ENCODE measurements at regions not wholly inside any gene's neighbourhood (a gene's known extent, or its start where the extent isn't known, plus 50 kb on each side); places are given as distances from the start of the nearest gene placed in this dataset.

DNA sequence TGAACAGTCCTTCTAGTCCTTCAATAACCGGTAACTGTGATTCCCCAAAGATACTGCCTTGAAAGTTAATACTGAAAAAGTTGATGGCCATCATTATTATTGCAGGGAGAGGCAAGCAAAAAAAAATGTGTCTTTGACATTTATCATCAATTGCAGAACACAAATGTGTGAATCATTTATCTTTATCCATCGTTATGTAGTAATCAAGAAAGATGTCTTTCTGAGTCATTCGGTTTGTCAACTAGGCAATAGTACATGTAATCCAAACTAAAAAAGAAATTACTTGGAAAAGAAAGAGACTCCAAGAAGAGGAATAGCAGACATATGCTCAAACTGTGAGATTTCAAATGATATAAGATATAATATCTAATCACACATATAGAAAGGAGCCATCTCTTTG lies 473.0 kb downstream of the CETN3 start:
- no peak overlapping the region for H3K4me3 ChIP-seq
- WGBS, result 78% methylated on average over 3 of the region's 3 CpGs
- H3K27ac ChIP-seq, result no peak overlapping the region
- no peak for DNase-seq (ENCODE audit: low spot score in 2 of 2)
- no peak for TF ChIP-seq POLR2A (IDR thresholded peaks at IDR 0.05)
- no peak for TF ChIP-seq EP300 (IDR thresholded peaks at IDR 0.05)
- TF ChIP-seq, protein P1, sequence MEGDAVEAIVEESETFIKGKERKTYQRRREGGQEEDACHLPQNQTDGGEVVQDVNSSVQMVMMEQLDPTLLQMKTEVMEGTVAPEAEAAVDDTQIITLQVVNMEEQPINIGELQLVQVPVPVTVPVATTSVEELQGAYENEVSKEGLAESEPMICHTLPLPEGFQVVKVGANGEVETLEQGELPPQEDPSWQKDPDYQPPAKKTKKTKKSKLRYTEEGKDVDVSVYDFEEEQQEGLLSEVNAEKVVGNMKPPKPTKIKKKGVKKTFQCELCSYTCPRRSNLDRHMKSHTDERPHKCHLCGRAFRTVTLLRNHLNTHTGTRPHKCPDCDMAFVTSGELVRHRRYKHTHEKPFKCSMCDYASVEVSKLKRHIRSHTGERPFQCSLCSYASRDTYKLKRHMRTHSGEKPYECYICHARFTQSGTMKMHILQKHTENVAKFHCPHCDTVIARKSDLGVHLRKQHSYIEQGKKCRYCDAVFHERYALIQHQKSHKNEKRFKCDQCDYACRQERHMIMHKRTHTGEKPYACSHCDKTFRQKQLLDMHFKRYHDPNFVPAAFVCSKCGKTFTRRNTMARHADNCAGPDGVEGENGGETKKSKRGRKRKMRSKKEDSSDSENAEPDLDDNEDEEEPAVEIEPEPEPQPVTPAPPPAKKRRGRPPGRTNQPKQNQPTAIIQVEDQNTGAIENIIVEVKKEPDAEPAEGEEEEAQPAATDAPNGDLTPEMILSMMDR (IDR thresholded peaks at IDR 0.05), result no peak
- TF ChIP-seq POLR2AphosphoS5 (IDR thresholded peaks at IDR 0.05), result no peak
- no peaks in the 10 kb centered on the region for H3K27me3 ChIP-seq
- H3K36me3 ChIP-seq, result no peaks in the 10 kb centered on the region
- no peaks in the 10 kb centered on the region for H3K4me1 ChIP-seq
- H3K9me3 ChIP-seq, result no peaks in the 10 kb centered on the region

DNA sequence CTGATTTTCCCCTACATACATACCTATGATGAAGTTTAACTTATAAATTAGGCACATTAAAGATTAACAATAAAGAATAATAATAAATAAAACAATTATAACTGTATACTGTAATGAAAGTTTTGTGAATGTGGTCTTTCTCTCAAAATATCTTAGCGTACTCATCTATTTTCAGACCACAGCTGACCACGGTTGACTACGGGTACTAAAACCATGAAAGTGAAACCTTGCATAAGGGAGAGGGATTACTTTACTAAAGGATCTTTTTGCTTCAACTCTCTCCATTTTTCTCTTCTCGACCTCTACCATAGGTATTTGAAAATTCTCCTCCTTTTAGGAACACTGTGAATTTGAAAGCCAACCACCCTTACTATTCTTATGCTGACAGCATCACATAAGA lies 475.5 kb downstream of the CETN3 start:
- Histone ChIP-seq H3K27me3 (no peaks in the 10 kb centered on the region), H3K9me3 (no peaks in the 10 kb centered on the region), H3K27ac (no peak overlapping the region), H3K4me3 (no peak overlapping the region), H3K36me3 (no peaks in the 10 kb centered on the region), H3K4me1 (no peaks in the 10 kb centered on the region)
- no peak for TF ChIP-seq EP300 (IDR thresholded peaks at IDR 0.05)
- no peak for TF ChIP-seq POLR2AphosphoS5 (IDR thresholded peaks at IDR 0.05)
- no peak for TF ChIP-seq POLR2A (IDR thresholded peaks at IDR 0.05)
- DNase-seq (ENCODE audit: low spot score in 2 of 2), result no peak
- WGBS, result 88% methylated on average over 4 of the region's 4 CpGs

DNA sequence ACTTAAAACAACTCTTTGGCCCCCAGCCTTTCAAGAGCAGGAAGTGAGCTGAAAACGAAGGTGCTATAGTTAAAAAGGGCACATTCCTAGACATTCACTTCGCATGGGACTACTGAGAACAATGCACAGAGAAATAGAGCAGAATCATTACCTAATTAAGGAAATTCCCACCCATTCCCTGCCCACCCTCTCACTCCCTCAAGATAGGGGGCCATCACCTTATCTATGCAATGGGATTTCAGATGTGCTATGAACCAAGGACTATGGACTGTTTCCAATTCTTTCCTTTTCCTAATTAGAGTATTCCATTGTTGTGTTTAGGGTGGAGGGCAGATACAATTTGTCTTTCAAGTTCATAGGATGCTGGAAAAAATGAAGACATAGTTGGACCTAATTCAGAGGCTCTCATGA lies 476.8 kb downstream of the CETN3 start:
- H3K27me3 ChIP-seq, result no peaks in the 10 kb centered on the region
- H3K4me3 ChIP-seq, result no peak overlapping the region
- no peak for DNase-seq (ENCODE audit: low spot score in 2 of 2)
- no peak for TF ChIP-seq EP300 (IDR thresholded peaks at IDR 0.05)
- TF ChIP-seq, protein P1 (IDR thresholded peaks at IDR 0.05), result no peak
- TF ChIP-seq POLR2AphosphoS5 (IDR thresholded peaks at IDR 0.05), result no peak
- TF ChIP-seq POLR2A (IDR thresholded peaks at IDR 0.05), result no peak
- H3K36me3 ChIP-seq, result no peaks in the 10 kb centered on the region
- 58% methylated on average over 2 of the region's 2 CpGs for WGBS
- no peak overlapping the region for H3K27ac ChIP-seq
- H3K9me3 ChIP-seq, result no peaks in the 10 kb centered on the region
- no peaks in the 10 kb centered on the region for H3K4me1 ChIP-seq

DNA sequence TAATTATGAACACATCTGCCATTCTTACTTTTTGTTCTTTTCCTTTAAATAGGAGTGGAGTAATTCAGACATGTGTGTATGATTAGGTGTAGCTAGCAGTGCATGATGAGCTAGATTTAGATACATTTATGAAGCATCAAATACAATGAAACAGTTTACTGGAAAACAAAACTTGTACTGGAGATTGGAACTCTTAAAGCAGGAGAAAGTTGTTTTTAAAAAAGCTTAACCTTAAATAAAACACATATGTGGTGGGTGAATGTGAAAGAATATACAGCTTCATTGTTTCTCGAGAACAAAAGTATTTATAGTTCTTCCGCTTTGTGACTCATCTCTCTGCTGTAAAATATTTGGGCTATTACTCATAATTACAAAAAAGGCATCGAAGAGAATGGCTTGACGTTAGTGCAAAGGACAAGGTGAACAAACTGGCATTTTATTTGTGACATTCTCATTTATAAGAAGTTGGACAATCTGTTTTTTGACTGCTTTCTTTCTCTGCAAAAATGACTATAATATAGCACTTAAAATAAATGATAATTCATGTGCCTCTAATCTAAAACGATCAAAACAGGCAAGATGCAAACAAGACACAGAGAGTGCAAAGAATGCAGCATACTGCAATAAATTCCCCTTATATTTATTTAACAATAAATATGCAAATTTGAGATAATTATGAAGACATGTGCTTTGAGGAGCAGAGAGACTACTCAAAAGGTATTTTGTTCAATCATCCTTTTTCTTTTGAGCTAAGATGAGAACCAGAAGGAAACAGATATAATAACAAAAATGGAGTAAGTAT lies 478.8 kb downstream of the CETN3 start:
- Histone ChIP-seq H3K4me1 (no peaks in the 10 kb centered on the region), H3K36me3 (no peaks in the 10 kb centered on the region), H3K4me3 (no peak overlapping the region), H3K27ac (no peak overlapping the region), H3K9me3 (no peaks in the 10 kb centered on the region), H3K27me3 (no peaks in the 10 kb centered on the region)
- TF ChIP-seq POLR2A (IDR thresholded peaks at IDR 0.05) (no peak), POLR2AphosphoS5 (IDR thresholded peaks at IDR 0.05) (no peak), EP300 (IDR thresholded peaks at IDR 0.05) (no peak)
- TF ChIP-seq, protein P1 (IDR thresholded peaks at IDR 0.05), result no peak
- WGBS, result 13% methylated on average over 5 of the region's 5 CpGs
- no peak for DNase-seq (ENCODE audit: low spot score in 2 of 2)

DNA sequence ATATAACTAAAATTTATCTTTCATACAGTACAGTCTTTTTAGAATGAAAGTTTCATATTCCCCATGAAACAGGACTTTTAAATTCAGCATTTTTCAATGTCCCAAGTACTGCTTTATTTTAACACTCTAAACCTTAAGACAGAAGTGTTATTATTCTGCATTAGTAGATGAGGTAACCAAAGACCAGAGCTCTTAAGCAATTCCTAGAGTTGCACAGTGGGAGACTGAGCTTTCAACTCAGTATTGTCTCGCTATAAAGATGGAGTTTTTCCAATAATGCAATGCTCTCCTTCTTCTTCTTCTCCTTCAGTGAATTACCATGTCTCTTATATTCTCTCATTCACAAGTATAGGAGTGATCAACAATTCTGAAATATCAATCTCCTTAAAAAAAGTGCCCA lies 479.7 kb downstream of the CETN3 start:
- Histone ChIP-seq H3K27ac (no peak overlapping the region), H3K27me3 (no peaks in the 10 kb centered on the region), H3K4me1 (no peaks in the 10 kb centered on the region), H3K36me3 (no peaks in the 10 kb centered on the region), H3K9me3 (no peaks in the 10 kb centered on the region), H3K4me3 (no peak overlapping the region)
- 82% methylated on average over 1 of the region's 1 CpG for WGBS
- no peak for TF ChIP-seq EP300 (IDR thresholded peaks at IDR 0.05)
- no peak for TF ChIP-seq POLR2A (IDR thresholded peaks at IDR 0.05)
- TF ChIP-seq POLR2AphosphoS5 (IDR thresholded peaks at IDR 0.05), result no peak
- TF ChIP-seq, protein P1 (IDR thresholded peaks at IDR 0.05), result no peak
- DNase-seq (ENCODE audit: low spot score in 2 of 2), result no peak
